NCI-H1417 treated with DMSO at 0.1 percent for 48 hours (cell line): ENCODE measurements at regions not wholly inside any gene's neighbourhood (a gene's known extent, or its start where the extent isn't known, plus 50 kb on each side); places are given as distances from the start of the nearest gene placed in this dataset.

Experiments
- DNase-seq: peaks from one replicate; lab custom pipeline; 2025; lab: John Stamatoyannopoulos, UW

DNA sequence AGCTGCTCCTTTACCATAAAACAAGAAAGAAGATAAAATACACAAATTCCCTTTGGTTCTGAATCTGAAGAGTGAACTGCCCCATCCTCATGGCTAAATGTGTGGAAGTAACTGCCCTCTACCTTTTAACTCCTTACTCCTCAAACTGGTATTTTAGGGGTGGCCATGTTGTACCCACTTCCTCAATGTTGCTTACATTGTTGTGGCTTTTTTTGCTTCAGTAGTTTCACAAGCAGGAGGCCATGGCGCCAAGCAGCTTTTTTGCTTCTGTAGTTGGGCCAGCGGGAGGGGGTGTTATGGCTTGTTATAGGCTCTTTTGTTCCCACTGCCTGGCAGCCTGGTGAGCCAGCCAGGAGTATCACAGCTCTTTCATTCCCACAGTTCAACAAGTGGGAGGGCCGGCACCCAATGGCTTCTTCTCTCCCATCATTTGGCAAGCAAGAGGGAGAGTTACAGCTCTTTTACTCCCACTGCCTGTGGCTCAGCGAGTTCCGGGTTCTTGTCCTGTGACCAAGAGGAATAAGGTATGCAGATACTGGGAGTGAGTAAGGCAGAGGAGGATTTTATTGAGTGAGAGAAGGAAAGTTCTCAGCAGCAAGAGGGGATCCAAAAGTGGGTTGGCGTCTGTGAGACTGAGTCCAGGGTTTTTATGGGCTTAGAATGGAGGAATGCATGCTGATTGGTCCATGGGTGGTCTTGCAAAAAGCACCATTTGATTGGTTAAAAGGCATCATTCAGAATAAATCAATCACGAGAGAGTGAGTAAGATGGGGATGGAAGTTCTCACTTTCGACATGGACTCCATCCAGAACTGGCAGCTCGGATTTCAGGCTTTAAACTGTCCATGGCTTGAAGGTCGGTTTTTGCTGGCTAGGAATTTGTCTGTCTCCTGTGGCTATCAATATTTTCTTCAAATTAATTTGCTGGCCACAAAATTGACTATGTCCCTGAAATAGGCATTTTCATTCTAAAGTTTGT, 429.6 kb downstream of the HLX start:
- no peak for DNase-seq

DNA sequence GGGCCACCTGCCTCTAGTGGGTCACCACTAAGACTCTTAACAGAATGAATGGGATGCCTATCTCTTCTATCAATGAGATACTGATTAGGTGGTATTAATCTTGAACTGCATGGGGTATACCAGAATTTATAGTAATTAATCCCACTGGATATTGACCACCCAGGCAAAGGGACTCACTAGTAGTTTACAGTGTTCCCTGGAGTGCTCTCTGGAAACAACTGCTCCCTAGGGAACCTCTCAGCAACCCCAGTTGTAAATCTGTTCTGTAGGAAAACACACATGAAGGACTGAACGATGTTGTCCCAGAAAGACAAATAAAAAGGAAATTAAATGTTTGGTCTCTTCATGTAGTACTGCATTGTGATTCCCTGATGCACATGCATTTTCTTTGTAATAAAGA, 430.5 kb downstream of the HLX start:
- DNase-seq: peak; percentile 59

DNA sequence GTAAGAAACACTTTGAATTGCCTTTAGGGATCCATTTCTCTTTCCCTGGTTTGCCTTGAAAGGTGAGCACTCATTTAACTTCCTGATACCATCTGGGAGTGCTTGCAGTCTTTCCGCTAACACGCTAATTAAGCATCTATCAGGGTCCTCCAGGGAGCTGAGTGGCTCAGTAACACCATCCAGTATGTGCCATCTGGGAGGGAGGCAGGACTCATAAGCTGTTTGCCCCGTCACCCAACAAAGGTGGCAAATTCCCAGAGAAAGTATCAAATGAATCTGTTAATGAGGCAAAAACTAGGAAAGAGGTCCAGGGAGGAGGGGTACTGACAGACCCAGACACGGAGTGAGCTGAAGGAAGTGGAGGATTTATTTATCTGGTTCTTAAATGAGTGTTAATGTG, 430.9 kb downstream of the HLX start:
- DNase-seq: peak; percentile 59

DNA sequence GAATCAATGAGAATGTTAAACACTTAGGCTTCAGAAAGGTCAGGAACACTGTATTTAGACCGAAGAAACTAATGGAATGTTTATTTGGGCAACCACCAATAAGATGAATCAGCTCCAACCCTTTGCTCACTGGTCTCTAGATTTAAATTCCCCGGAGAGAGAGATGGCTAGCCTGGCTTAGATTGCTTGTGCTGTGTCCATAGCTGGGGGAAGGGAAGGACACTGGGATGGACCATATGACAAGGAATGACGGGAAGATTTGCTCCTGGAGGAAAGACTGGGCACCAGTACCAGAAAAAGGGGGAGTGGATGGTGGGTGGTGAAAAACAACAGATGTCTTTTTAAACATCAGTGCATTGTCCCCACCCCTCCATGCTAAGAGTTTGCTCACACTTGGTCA, 426.6 kb downstream of the DUSP10 start:
- no peak for DNase-seq

DNA sequence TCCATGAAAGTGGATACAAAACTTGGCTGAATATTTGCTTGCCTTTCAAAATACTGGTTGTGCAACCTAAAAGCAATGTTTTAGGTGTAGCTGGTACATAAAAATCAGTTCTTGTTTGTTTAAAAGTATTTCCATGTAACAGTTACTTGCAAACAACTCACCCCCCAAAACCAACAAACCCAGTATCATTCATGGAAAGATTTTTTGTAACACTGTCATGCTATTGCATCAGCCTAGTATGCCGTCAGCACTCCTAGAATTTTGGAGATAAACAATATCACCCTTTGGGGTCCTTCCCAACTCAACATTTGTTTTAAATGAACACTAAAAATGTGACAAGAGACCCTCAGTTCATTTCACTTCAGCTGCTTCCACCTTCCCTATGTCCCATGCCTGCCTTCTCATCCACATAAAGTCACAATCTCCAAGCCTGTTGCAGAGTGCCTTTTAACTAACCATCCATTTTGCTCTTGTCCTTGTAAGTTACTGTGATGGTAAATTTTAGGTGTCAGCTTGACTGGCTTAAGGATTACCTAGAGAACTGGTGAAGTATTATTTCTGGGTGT, 425.3 kb downstream of the DUSP10 start:
- no peak for DNase-seq

DNA sequence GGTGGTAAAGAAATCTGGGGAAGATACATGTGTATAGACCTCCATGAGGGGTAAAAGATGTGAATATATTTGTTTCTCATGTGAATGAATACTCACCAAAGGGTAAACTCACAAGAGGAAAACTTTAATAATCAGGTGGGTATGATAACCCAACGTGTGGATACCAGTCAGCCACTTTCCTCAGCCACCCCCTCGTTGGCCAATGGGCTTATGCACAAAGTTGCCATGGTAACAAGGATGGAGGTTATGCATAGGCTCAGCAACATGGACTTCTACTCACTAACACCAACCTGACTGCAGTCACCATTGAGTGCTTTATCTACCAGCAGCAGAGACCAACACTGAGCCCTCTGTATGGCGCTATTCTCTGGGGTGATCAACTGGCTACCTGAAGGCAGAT, 424.4 kb downstream of the DUSP10 start:
- DNase-seq: no peak

DNA sequence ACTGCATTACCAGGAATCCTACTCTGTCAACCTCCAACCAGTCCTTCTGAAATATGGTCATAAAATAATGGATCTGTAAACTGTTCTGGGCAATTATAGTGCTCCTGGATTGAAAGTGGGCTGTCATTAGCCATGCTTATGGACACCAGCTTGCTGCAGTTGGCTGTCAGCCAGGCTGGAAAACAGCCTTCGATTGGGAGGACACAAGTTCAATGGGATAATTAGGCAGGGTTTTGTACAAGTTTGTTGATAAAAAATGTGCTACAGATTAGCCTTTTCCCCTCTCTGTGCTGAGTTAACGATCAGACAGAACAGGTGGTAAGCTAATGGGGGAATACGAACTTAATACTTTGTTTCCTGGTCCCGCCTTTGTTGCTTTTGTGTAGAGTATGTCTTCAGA, 413.9 kb downstream of the DUSP10 start:
- peak; percentile 96 for DNase-seq

DNA sequence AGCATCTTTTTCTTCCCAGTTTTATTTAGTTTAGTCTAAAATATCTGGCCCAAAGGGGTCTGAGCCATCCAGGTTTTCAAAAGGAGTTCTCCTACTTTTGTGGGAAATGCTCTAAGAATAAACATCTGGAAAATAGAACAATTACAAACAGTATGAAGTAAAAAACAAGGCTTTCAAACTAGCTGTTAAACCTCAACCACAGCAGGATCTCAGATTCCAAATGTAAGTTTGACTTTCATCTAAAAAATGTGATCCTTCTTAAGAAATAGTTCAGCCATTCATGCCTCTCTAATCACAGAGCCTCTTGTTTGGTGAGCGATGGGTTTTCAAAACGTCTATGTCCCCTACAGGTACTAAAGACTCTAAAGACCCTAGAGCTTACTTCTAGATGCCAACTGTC, 413.5 kb downstream of the DUSP10 start:
- DNase-seq: peak; percentile 36

DNA sequence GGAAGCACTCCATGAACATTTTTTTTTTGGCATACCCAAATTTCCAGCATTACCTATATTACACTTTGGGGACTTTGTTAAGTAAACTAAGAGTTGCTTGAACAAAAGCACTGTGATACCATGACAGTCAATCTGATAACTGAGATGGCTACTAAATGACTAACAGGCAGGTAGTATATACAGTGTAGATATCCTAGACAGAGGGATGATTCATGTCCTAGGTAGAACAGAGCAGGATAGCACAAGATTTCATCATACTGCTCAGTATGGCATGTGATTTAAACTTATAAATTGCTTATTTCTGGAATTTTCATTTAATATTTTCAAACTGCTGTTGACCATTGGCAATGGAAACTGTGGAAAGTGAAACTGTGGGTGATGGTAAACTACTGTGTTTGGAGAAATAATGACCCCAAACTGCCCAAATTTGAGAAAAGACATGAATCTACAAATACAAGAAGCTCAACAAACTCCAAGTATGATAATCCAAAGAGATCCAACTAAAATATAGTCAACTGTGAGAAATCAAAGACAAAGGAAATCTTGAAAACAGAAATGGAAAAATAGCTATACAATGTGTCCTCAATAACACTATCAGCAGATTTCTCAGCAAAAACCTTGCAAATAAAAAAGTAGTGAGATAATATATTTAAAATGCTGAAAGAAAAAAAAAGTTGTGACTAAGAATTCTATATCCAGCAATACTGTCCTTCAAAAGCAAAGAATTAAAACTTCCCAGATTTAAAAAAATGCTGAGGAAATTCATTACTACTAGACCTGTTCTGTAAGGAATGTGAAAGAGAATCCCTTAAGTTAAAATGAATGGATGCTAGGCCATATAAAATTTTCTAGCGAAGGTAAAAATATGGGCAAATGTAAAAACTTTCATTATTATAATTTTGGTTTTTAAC, 410.4 kb downstream of the DUSP10 start:
- DNase-seq: no peak

DNA sequence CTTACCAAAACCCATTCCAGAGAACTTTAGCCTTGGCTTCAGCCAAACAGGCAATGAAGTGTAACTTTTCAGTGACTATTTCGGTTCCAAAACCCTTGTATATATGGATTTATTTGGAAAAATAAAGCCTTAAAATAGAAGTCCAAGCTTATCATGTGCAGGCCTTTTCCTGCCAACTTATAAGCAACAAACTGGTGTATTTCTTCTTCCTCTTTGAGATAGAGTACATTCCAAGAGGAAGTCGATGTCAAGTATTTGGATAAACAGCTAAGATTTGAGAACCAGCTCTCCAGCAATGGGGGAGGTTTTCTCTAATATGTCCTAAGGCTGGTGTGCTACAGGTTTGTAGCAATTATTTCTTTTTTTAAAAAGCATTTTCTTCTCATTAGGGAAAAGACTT, 407.8 kb downstream of the DUSP10 start:
- no peak for DNase-seq

DNA sequence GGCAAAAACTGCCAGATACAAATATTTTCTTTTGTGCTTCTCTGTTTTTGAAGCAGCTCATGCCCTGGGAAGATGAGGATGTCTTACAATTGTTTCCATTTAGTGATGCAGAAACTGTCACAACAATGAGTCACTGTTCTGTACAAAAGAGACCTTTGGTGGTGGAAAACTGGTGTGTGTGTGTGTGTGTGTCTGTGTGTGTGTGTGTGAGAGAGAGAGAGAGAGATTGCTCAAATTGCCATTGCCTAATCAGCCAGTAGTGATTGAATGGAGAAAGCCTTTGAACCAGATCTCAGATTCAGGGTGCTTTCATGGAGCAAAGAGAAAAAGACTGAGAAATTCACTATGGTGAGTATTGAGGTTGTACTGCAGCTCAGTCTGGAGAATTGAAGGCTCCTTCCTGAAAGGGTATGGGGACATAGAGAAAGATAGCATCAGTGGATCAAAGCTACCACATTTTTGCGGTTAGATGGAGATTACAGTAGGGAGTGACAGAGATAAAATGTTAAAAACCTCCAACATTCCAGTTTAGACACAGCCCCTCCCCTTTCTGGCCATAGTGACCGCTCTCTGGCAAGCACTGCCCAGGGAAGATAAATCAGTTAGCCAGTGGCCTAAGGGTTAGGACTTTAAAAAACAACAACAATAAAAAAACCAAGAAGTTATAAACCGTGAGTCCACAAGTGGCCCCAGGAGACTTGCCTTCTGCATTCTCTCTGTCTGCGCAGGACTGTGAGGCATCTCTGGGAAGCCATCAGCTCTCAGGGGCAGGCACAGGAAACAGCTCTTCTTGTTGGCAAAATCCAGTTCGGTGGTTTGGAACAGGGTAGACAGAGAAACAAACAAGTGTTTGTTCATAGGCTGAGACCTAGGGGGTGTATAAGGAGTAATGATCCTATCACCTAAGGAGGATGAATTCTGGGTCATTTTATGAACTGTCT, 406.5 kb downstream of the DUSP10 start:
- DNase-seq: no peak

DNA sequence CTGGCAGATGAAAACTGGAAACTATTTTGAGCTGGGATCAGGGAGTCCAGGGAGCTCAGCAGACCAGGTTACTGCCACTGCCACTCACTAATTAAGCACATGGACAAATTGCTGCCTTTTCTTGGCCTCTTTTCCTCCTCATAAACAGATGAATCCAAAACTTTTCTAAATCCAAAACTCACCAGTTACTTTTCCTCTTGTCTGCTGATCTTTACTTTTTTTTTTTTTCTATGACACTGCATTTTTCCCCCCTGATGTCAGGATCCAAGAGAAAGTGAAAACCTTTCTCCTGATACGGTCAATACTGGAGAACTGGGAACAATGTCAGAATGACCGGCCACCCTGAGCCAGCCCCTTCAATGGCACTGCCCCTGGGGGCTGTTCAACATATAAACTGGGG, 405.8 kb downstream of the DUSP10 start:
- no peak for DNase-seq

DNA sequence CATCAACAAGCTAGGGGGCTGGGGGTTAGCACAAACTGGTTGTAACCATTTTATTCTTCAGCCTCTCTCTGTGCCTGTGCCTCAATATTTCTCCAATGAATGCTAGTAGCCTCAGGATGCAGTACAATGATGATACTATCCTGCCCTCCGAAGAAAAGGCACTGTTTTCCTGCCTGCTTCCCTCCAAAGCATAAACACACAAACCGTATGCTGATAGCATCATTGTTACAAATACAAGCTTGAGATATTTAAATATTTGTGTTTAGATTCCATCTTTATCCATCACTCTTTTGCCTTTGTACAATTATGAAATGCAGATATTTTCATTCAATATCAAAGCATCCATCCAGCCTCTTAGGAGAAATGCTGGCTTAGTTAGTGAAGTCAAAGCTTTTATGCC, 404.8 kb downstream of the DUSP10 start:
- DNase-seq: no peak

DNA sequence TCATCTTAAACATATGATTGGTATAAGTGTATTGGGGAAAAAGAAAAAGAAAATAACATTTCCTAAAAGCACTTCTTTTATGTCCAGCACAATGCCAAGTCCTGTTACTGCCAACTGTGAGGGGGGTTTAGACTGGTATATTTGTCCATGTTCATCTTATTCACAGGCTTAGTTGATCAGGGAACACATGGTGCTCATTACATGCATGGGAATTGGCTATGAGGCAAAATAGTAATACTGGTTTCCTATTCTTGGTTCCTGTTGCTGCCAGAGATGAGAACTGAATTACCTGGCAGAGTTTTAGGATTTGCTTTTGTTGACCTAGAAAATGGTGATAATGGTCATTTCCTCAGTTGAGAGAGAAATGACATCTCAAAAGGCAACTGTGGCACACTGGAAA, 398.8 kb downstream of the DUSP10 start:
- no peak for DNase-seq

DNA sequence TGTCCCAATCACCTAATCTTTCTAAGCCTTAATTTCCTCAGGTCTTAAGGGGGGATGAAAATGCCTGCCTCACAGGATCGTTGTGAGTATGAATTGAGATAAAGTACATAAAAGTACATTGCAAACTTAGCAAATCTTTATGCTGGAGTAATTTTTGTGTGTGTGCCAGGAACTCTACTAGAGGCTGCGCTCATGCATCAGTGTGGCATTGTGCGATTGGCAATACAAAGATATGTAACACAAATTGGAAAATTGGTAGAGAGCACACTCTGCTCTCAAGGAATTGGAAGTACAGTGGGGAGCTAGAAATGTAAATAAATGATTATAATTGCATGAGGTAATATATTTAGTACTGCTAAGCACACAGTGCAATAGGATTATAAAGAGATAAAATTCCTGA, 398.3 kb downstream of the DUSP10 start:
- DNase-seq: no peak

DNA sequence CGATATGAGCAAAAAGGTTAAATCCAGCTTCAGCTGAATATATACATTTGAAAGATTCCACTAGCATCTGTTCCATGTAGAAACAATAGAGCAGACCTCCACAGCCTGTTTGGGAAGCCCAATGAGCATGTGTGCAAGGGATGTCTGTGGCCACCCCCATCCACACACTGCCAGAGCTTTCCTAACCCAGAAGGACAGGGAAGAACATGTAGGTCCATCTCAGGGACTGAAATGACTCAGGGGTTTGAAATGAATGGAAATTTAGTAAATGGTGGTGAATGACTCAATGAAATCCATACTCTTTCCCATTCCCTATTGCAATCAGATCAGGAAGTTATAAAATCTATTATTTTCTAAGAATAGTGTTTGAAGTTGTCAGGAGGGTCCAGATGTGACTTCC, 397.2 kb downstream of the DUSP10 start:
- DNase-seq: no peak

DNA sequence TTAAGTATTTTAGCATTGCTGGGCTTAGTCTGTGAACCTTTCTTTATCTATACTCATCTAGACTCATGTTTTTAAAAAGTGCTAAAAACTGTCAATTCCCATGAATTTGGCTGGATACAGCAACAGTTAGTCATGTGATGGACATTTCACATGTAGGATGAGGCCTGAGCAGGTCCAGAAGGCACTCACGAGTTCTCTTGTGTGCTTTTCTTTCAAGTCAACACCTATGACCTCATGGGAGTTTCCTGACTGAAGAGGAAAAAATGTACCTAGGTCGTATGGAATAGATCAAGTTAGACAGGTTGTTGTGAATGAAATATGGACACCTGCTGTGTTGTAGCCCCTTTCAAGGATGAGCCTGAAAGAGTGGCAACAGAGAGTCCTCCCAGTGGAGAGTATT, 394.2 kb downstream of the DUSP10 start:
- DNase-seq: no peak

DNA sequence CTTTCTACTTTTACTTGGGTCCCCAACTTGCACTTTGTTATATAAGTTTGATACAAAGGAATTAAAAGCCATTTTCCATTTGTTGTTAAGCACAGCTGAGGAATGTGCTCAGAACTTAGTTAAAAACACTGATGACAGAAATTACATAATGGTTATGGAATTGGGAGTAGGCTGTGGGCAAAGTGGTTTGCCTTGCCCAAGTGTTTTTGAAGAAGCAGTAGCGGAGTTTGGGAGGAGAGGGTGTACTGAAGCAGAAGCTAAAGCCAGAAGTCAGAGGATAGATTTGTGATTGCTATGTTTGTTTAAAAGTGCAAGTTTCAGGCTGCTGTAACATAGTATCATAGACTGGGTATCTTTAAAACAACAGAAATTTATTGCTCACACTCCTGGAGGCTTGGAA, 391.8 kb downstream of the DUSP10 start:
- no peak for DNase-seq

DNA sequence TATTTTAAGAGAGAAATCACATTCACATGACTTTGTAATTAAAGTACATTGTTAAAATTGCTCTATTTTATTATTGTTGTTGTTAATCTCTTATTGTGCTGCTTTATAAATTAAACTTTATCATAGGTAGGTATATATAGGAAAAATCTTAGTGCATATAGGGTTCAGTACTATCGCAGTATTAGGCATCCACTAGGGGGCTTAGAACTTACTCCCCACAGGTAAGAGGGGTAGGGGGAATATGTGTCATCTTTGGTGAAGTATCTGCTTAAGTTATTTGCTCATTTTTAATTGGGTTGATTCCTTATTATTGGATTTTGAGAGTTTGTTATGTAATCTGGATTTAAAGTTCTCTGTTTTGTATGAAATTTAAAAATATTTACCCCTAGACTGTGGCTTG, 385.2 kb downstream of the DUSP10 start:
- no peak for DNase-seq

DNA sequence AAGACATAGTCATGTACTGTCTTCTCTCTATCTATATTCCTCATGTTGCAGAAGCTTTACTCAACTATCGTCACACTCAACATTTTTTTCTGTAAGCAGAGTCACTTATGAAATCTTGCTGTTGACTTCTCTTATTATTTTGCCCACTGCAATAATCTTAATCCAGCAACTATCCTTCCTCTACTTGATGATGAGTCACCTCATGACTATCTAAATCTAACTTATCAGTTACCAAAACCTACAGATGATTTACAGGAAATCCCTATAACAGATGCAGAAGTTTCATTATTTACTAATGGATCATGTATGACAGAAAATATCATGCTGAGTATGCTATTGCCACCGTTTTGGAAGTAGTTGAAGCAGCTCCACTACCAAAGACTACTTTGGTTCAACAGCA, 378.9 kb downstream of the DUSP10 start:
- no peak for DNase-seq

DNA sequence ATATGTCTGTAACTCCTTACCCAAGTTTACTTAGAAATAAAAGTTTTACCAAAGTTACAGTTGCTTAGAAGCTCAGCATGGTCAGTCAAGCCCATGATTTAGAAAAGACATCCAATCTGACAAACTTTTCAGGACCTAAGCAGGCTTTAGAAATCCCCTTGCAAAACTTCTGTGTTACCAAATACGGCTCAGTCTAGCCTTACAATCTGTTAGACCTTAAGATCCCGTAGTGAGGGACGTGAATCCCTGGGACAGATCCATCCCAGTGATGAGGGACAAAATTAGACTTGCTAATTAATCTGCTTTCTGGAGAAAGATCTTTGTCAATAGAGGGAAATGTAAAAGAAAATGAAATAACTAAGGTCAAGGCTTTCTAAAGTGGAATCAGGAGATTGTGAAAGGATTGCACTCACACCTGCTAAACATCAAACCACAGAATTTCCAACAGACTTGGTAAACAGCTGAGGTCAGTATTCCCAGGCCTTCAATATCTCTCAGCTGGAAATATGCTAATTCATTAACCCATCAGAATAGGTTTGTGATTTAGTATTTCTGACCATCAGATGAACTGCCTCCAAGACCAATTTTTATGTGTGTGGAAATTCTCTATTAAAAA, 375.3 kb downstream of the DUSP10 start:
- DNase-seq: no peak
